Fibroblast of skin of back (primary cell): ENCODE measurements at regions not wholly inside any gene's neighbourhood (a gene's known extent, or its start where the extent isn't known, plus 50 kb on each side); places are given as distances from the start of the nearest gene placed in this dataset.

ENCODE experiments used
- DNase-seq: peaks from one replicate; pipeline ENCODE4 v3.0.0-alpha.2; 2013

- DNase-seq, result no peak
Observed at GRCh38 chr1:4327142-4327541, 327.3 kb upstream of the AJAP1 start.

GRCh38 chr1:4328402-4329071 is 325.9 kb upstream of the AJAP1 start:
- DNase-seq, result no peak

- DNase-seq, result no peak
Observed at GRCh38 chr1:4330805-4331766, 323.3 kb upstream of the AJAP1 start.

GRCh38 chr1:4331767-4332163 is 322.6 kb upstream of the AJAP1 start:
- DNase-seq, result no peak

- no peak for DNase-seq
Observed at GRCh38 chr1:4336507-4336906, 317.9 kb upstream of the AJAP1 start.

- no peak for DNase-seq
Observed at GRCh38 chr1:4341421-4341820, 313.0 kb upstream of the AJAP1 start.

- peak; percentile 18 for DNase-seq
Observed at GRCh38 chr1:4344065-4344732, 310.2 kb upstream of the AJAP1 start.

- no peak for DNase-seq
Observed at GRCh38 chr1:4345094-4345493, 309.3 kb upstream of the AJAP1 start.

GRCh38 chr1:4346131-4346530 is 308.3 kb upstream of the AJAP1 start:
- DNase-seq, result no peak

GRCh38 chr1:4351453-4351852 is 303.0 kb upstream of the AJAP1 start:
- DNase-seq, result no peak

- no peak for DNase-seq
Observed at GRCh38 chr1:4353090-4353856, 301.1 kb upstream of the AJAP1 start.

- DNase-seq, result no peak
Observed at GRCh38 chr1:4355839-4356238, 298.6 kb upstream of the AJAP1 start.

GRCh38 chr1:4362314-4363044 is 291.9 kb upstream of the AJAP1 start:
- DNase-seq, result no peak

GRCh38 chr1:4366091-4366490 is 288.3 kb upstream of the AJAP1 start:
- no peak for DNase-seq

- DNase-seq, result no peak
Observed at GRCh38 chr1:4367230-4367777, 287.1 kb upstream of the AJAP1 start.

GRCh38 chr1:4369335-4369734 is 285.1 kb upstream of the AJAP1 start:
- no peak for DNase-seq

- no peak for DNase-seq
Observed at GRCh38 chr1:4371849-4372248, 282.6 kb upstream of the AJAP1 start.

- peak; percentile 91 for DNase-seq
Observed at GRCh38 chr1:4375812-4376211, 278.6 kb upstream of the AJAP1 start.

GRCh38 chr1:4379451-4380175 is 274.8 kb upstream of the AJAP1 start:
- DNase-seq, result peak; percentile 79

- peak; percentile 95 for DNase-seq
Observed at GRCh38 chr1:4380564-4381168, 273.7 kb upstream of the AJAP1 start.
